ENCODE measurements at regions not wholly inside any gene's neighbourhood (a gene's known extent, or its start where the extent isn't known, plus 50 kb on each side); places are given as distances from the start of the nearest gene placed in this dataset.

DNA sequence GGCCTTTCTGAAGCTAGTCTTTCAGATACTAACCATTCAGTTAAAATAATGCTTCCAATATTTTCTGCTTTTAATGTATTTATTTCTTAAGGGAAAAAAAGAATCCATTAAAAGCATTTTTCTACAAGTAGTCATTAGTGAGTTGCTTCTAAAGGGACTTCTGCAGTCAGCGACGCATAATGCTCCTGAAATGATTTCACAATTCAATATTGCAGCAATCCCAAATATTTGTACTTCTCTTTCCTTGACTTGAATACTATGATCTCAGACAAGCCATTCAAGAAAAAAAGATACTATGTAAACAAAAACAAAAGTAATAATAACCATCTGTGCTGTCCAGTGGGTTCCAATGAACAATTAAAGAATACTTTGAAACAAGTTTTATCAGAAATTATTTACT, 681.0 kb downstream of the DIPK2A start:
- no peak overlapping the region for H3K27ac Mint-ChIP-seq
- no peaks in the 10 kb centered on the region for H3K4me1 Mint-ChIP-seq
- H3K9me3 Mint-ChIP-seq: peaks cover 7% of the 10 kb centered on the region
- no peak overlapping the region for H3K4me3 Mint-ChIP-seq
- ATAC-seq: no peak
- H3K36me3 Mint-ChIP-seq: no peaks in the 10 kb centered on the region
- DNase-seq (ENCODE audit: low spot score in 2 of 2): no peak

DNA sequence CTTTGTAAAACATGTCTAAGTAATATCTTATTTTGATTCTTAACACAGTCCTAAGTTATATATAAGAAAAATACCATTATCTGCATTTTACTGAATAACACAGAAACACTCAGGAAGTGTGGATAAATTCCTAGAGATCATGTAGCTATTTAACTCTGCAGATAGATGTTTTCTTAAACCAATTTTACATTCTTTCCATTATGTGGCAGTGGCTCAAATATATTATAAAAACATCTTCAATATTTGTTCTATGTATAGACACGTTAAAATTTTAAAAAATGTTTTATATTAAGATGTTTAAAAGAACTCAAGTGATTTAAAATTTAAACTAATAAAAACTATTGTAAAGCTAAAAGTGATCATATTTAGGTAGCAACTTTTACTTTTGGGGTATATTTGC, 683.8 kb downstream of the DIPK2A start:
- DNase-seq (ENCODE audit: low spot score in 2 of 2): no peak
- Mint-ChIP-seq H3K4me1 (no peaks in the 10 kb centered on the region), H3K27ac (no peak overlapping the region), H3K4me3 (no peak overlapping the region), H3K36me3 (no peaks in the 10 kb centered on the region), H3K9me3 (no peaks in the 10 kb centered on the region)
- no peak for ATAC-seq

DNA sequence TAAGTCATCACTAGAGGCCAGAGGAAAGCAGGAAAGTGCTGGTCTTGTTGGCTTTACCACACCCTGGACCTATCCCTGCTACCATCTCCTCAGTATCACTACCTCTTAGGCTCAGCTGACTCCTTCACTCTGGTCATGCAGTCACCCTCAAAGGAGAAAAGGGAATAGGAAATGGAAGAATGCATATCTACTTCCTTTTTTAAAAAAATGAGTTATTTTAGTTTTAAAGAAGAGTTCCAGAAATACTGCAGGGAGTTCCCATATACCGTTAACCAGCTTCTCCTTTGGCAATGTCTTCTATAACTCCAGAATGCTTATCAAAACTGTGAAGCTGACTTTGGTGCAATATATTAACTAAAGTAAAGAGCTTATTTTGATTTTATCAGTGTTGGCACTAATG, 688.6 kb downstream of the DIPK2A start:
- ATAC-seq (no peak), DNase-seq (ENCODE audit: low spot score in 2 of 2) (no peak)
- no peak overlapping the region for H3K27ac Mint-ChIP-seq
- no peaks in the 10 kb centered on the region for H3K36me3 Mint-ChIP-seq
- no peak overlapping the region for H3K4me3 Mint-ChIP-seq
- H3K4me1 Mint-ChIP-seq: no peaks in the 10 kb centered on the region
- peaks cover 5% of the 10 kb centered on the region for H3K9me3 Mint-ChIP-seq

DNA sequence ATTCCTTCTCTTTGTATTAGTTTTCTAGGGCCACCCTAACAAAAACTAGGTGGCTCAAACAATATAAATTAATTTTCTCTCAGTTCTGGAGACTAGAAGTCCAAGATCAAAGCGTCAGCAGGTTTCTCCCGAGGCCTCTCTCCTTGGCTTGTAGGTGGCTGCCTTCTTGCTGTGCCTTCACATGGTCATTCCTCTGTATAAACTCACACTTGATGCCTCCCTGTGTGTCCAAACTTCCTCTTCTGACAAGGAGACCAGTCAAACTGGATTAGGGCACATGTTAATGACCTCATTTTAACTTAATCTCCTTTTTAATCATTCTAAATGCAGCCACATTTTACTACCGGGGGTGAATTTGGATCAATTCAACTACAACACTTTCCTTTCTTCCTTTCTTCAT, 691.1 kb downstream of the DIPK2A start:
- Mint-ChIP-seq H3K27ac (no peak overlapping the region), H3K4me1 (no peaks in the 10 kb centered on the region), H3K36me3 (no peaks in the 10 kb centered on the region), H3K4me3 (no peak overlapping the region), H3K9me3 (peaks cover 10% of the 10 kb centered on the region)
- ATAC-seq (no peak), DNase-seq (ENCODE audit: low spot score in 2 of 2) (no peak)

DNA sequence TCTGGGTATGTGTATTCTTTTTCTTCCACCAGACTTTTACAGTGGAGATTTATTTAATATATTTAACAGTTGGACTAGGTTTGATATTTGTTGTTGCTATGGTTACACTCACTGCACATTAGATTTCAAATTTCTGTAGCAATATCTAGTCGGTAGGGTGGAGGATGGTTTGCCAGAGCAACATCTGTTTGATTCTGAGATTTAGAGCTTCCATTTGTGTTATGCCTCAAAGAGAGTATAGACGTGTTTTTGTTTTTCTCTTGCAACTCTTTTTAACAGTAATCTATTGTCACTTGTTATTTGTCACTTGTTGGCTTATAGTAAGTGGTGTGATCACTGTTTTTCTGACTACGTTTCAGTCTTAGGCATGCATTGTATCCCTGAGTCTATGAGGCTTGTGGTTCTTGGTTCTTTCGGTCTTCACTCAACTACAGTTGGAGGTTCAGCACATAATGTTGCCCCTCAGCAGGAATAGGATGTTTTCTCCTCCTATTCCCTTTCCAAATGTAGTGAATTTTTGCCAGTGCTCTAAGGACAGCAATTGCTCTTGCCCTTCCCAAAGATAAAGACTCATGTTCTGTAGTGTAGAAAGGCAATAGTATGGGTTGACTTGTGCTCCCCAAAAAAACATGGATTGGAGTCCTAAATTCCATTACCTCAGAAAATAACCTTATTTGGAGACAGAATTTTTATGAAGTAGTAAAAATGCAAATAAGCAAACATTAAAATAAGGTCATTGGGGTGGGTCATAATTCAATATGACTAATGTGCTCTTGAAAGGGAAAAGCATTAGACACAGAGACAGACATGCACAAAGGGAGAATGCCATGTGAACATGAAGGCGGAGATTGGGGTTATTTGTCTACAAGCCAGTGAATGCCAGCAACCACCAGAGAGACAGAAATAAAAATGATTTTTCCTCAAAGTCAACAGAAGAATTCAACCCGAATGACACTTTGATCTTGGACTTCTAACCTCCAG, 692.1 kb downstream of the DIPK2A start:
- Mint-ChIP-seq H3K4me3 (no peak overlapping the region), H3K9me3 (peaks cover 10% of the 10 kb centered on the region), H3K4me1 (no peaks in the 10 kb centered on the region), H3K27ac (no peak overlapping the region), H3K36me3 (no peaks in the 10 kb centered on the region)
- DNase-seq (ENCODE audit: low spot score in 2 of 2) (no peak), ATAC-seq (no peak)

DNA sequence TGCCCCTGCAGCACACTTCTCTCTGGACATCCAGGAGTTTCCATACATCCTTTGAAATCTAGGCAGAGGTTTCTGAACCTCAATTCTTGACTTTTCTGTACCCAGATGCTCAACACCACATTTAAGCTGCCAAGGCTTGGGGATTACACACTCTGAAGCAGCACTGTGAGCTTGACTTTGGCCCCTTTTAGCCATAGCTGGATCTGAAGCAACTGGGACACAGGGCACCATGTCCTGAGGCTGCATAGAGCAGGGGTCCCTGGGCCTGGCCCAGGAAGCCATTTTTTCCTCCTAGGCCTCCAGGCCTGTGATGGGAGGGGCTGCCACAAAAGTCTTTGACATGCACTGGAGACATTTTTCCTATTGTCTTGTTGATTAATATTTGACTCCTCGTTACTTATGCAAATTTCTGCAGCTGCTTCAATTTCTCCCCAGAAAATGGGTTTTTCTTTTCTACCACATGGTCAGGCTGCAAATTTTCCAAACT, 694.0 kb downstream of the DIPK2A start:
- Mint-ChIP-seq H3K9me3 (peaks cover 10% of the 10 kb centered on the region), H3K27ac (no peak overlapping the region), H3K4me3 (no peak overlapping the region), H3K4me1 (no peaks in the 10 kb centered on the region), H3K36me3 (no peaks in the 10 kb centered on the region)
- ATAC-seq (no peak), DNase-seq (ENCODE audit: low spot score in 2 of 2) (no peak)

DNA sequence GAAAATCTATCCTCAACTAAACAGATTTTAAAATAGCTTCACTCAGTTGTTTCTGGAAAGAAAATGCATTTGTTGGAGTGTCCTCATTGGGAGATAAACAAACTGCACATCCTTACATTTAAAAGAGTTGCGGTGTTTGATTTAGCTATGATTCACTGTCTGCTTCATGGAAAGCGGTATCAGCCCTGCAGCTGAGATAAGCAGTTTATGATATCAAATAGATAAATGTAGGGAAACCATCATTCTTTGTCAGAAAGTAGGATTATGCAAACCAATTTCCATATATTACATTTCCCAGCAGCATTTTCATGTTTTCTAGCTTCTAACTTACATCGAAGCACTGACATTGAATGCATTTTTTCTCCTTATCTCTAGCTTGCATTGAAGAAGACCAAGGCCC, 698.9 kb downstream of the DIPK2A start:
- Mint-ChIP-seq H3K9me3 (peaks cover 8% of the 10 kb centered on the region), H3K4me3 (no peak overlapping the region), H3K4me1 (no peaks in the 10 kb centered on the region), H3K36me3 (no peaks in the 10 kb centered on the region), H3K27ac (no peak overlapping the region)
- ATAC-seq: no peak
- DNase-seq (ENCODE audit: low spot score in 2 of 2): no peak

DNA sequence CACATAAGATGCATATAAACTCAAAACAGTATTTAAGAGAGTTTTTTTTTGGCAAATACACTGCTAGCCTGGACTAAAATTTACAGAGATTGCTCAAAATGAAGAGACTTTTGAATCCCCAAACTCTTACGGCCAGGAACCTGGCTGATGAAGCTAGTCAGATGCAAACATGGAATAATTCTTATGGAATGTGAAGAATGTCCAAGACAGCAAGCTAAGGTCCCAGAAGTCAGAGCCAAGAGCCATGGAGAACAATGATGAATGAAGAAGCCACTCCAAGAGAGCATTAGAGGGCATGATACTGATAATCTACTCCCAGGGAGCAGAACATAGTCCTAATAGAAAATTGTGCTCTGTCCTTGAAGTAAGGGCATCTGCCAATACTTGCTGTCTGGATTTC, 705.5 kb downstream of the DIPK2A start:
- no peak overlapping the region for H3K4me3 Mint-ChIP-seq
- ATAC-seq (no peak), DNase-seq (ENCODE audit: low spot score in 2 of 2) (no peak)
- peaks cover 3% of the 10 kb centered on the region for H3K9me3 Mint-ChIP-seq
- no peaks in the 10 kb centered on the region for H3K4me1 Mint-ChIP-seq
- H3K36me3 Mint-ChIP-seq: no peaks in the 10 kb centered on the region
- H3K27ac Mint-ChIP-seq: no peak overlapping the region

DNA sequence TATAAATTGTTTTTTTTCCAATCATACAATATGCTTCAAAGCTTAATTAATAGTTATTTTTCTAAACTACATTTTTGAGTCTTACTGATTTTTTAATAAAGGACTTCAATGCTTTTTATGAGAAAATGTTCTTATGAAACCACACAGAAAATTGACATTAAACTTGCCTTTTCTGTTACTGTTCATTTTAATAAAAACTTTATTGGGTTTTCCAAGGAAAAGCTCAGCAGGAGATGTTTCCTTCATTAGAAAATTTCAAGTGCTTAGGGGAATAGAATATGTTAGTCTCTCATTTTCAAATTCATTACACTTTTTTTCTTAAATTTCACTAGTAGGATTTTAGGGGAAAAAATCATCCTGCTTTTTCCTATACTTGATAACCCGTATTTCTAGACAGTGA, 711.4 kb downstream of the DIPK2A start:
- ATAC-seq: no peak
- peaks cover 5% of the 10 kb centered on the region for H3K9me3 Mint-ChIP-seq
- no peaks in the 10 kb centered on the region for H3K4me1 Mint-ChIP-seq
- no peak overlapping the region for H3K4me3 Mint-ChIP-seq
- no peak for DNase-seq (ENCODE audit: low spot score in 2 of 2)
- H3K27ac Mint-ChIP-seq: no peak overlapping the region
- H3K36me3 Mint-ChIP-seq: no peaks in the 10 kb centered on the region

DNA sequence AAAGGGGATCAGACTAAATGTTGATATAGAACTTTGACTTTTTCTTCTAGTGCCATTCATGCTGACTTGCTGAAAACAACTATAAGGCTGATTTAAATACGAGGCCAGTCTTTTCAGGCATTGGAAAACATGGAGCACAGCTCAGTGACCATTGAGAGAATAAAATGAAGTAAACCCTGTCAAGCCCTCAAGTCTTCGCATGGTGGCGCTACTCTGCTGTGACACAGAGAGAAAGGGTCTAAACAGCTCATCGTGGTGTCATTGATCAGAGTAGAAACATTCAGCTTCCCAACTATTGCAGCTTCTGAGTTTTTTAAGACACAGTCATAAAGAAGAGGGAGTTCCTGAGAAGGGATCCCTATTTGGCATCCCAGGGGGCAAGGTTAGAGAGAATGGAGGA, 716.2 kb downstream of the DIPK2A start:
- Mint-ChIP-seq H3K9me3 (peaks cover 12% of the 10 kb centered on the region), H3K4me1 (no peaks in the 10 kb centered on the region), H3K4me3 (no peak overlapping the region), H3K36me3 (no peaks in the 10 kb centered on the region), H3K27ac (no peak overlapping the region)
- ATAC-seq (no peak), DNase-seq (ENCODE audit: low spot score in 2 of 2) (no peak)

DNA sequence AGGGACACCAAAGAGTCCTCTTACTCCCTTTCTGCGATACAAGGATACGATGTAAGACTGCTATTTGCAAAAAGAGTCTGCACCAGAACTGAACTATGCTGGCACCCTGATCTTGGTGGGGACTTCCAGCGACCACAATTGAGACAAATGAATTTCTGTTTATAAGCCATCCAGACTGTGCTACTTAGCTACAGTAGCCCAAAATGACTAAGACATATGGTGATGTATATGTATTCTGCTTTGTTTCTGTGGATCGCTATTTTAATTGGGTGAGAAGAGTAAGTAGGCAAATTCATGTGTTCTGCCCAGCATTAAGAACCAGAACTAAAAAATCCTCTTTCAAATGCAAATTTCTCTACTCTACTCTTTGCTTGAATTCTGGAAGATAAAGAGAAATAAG, 720.9 kb downstream of the DIPK2A start:
- no peak for ATAC-seq
- H3K4me3 Mint-ChIP-seq: no peak overlapping the region
- no peaks in the 10 kb centered on the region for H3K4me1 Mint-ChIP-seq
- H3K9me3 Mint-ChIP-seq: peaks cover 12% of the 10 kb centered on the region
- H3K36me3 Mint-ChIP-seq: no peaks in the 10 kb centered on the region
- H3K27ac Mint-ChIP-seq: no peak overlapping the region
- no peak for DNase-seq (ENCODE audit: low spot score in 2 of 2)

DNA sequence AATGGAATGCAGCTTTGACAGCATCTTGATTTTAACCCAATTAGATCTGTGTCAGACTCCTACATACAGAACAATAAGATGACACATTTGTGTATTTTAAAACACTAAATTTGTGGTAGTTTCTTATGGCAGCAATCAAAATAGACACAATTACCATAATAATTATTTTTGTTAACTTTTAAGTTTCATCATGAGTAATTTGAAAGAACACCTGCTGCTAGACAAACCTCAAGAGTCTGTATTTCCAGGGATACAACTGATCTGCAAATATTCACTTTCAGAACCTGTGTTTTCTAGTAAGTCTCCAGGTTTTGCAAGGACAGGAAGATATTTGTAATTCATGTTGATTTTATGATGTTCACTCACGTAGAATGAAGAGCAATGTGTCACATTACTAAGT, 736.8 kb downstream of the DIPK2A start:
- peaks cover 6% of the 10 kb centered on the region for H3K9me3 Mint-ChIP-seq

DNA sequence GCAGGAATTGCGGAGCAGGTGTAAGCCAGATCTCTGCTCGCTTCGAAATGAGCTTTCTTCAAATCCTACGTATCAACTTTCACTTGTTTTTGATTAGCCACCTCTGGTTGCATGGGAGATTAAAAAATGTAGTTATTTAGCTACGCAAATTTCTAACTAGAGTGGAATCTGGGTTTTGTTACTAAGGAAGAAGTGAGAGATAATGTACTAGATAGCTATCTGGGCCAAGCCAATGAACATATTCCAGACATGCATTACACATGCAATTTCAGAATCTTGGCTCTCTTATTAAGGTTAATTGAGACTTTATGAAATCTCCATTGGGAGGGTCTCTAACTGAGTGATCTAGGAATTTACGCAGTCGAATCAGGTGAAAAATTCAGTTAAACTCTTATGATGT, 765.7 kb downstream of the DIPK2A start:
- no peak overlapping the region for H3K4me3 Mint-ChIP-seq
- ATAC-seq (no peak), DNase-seq (ENCODE audit: low spot score in 2 of 2) (no peak)
- no peak overlapping the region for H3K27ac Mint-ChIP-seq
- peaks cover 3% of the 10 kb centered on the region for H3K9me3 Mint-ChIP-seq
- H3K4me1 Mint-ChIP-seq: no peaks in the 10 kb centered on the region
- no peaks in the 10 kb centered on the region for H3K36me3 Mint-ChIP-seq

More for the DNA sequence above, 736.8 kb downstream of the DIPK2A start:
- no peak for ATAC-seq
- no peak for DNase-seq (ENCODE audit: low spot score in 2 of 2)
- H3K27ac Mint-ChIP-seq: no peak overlapping the region
- H3K4me3 Mint-ChIP-seq: no peak overlapping the region
- H3K36me3 Mint-ChIP-seq: no peaks in the 10 kb centered on the region
- H3K4me1 Mint-ChIP-seq: no peaks in the 10 kb centered on the region

DNA sequence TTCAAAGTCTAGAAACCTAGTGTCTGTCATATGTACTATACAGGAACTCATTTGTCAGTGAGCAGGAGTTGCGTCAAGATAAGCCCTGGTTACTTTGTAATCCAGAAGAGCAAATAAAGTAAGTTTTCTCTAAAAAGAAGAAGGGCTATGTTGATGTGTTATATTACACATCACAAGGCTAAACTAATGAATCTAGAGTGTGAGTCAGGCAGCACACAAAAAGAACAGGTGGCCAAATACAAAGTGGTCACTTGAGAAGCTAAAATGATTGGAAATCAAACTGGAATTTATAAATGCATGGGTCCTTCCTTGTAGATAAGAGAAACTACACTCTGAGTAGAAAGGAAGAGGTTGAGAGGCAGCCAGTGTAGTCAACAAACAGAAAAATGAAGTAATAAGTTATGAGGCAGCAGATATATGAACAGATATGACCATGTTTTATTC, 771.6 kb downstream of the DIPK2A start:
- Mint-ChIP-seq H3K9me3 (peaks cover 3% of the 10 kb centered on the region), H3K36me3 (no peaks in the 10 kb centered on the region), H3K27ac (no peak overlapping the region), H3K4me1 (no peaks in the 10 kb centered on the region), H3K4me3 (no peak overlapping the region)
- ATAC-seq (no peak), DNase-seq (ENCODE audit: low spot score in 2 of 2) (no peak)

DNA sequence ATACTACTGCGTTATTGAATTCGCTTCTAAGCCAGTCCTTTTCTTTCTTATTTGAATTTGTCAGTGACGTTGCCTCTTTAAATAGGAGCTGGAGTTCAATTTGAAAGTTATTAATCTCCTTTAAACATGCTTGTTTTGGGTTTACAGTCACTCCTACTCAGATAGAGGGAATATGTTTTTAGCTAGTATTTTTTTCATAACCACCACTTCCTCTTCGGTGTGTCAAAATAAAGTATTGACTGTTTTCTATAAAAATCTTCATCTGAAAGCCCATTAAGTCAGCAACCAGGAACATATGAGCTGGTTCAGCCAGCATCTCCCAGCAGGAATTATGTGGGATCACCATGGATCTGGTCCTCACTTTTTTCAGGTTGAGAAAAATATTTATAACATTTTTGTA, 772.9 kb downstream of the DIPK2A start:
- DNase-seq (ENCODE audit: low spot score in 2 of 2) (no peak), ATAC-seq (no peak)
- Mint-ChIP-seq H3K4me1 (no peaks in the 10 kb centered on the region), H3K36me3 (no peaks in the 10 kb centered on the region), H3K4me3 (no peak overlapping the region), H3K9me3 (peaks cover 3% of the 10 kb centered on the region), H3K27ac (no peak overlapping the region)

DNA sequence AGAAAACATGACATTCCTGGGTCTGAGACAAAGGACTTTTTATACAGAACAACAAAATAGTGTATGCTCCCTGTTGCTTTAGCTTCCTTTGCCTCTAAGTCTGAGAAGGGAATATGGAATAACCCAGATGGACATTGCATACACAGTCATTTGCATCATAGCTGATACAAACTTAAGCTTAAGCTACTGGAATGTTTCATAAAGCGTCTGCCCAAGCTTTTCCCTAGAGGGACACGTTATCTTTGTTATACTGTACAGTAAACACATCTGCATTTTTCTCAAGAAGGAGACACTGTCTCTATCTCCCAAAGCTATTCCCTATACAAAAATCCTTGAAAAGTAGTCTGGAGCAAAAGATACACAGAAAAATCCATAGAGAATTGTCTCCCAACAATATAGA, 775.0 kb downstream of the DIPK2A start:
- H3K27ac Mint-ChIP-seq: no peak overlapping the region
- ATAC-seq: no peak
- no peak for DNase-seq (ENCODE audit: low spot score in 2 of 2)
- no peaks in the 10 kb centered on the region for H3K36me3 Mint-ChIP-seq
- peaks cover 3% of the 10 kb centered on the region for H3K9me3 Mint-ChIP-seq
- no peaks in the 10 kb centered on the region for H3K4me1 Mint-ChIP-seq
- H3K4me3 Mint-ChIP-seq: no peak overlapping the region

All from stimulated activated effector memory CD8-positive, alpha-beta T cell treated with anti-CD3 and anti-CD28 coated beads, Interleukin-12 subunit alpha, Interleukin-12 subunit beta, amount 100 ng/mL, for 72 hours (primary cell).